Fibroblast of lung (primary cell): ENCODE measurements at regions not wholly inside any gene's neighbourhood (a gene's known extent, or its start where the extent isn't known, plus 50 kb on each side); places are given as distances from the start of the nearest gene placed in this dataset.

Experiments
- DNase-seq, 2 donors: peaks; one replicate each; pipeline versions ENCODE4 v3.0.0 to v3.0.0-alpha.2; 2010; ENCODE audit warnings: low read depth in 2 of 2
- H2AFZ ChIP-seq: 2 replicates; pipeline ENCODE4 v1.5.1; 2012; ENCODE audit warnings: low read length, control low read depth, inconsistent platforms
- H3K27ac ChIP-seq: 2 replicates; pipeline ENCODE4 v1.5.1; 2011; ENCODE audit warnings: low read length, control low read depth; ENCODE audit not compliant: insufficient read depth
- H3K27me3 ChIP-seq: 2 replicates; pipeline ENCODE4 v1.5.1; 2011; ENCODE audit warnings: mild to moderate bottlenecking, low read length; ENCODE audit not compliant: control insufficient read depth, insufficient read depth
- H3K36me3 ChIP-seq: 2 replicates; pipeline ENCODE4 v1.5.1; 2011; ENCODE audit warnings: low read length; ENCODE audit not compliant: control insufficient read depth, insufficient read depth
- H3K4me1 ChIP-seq: 2 replicates; pipeline ENCODE4 v1.5.1; 2011; ENCODE audit warnings: low read length; ENCODE audit not compliant: control insufficient read depth, insufficient read depth; ENCODE audit errors: extremely low read depth
- H3K4me2 ChIP-seq: 2 replicates; pipeline ENCODE4 v1.5.1; 2011; ENCODE audit warnings: low read length, control low read depth; ENCODE audit not compliant: insufficient read depth; ENCODE audit errors: extremely low read depth
- H3K4me3 ChIP-seq, 4 experiments: fragments of 200-600 bp in 1 of 4; sonication (generic) in 1 of 4; replicated peaks in 1 of 4; 2 replicates each; pipeline ENCODE4 v1.5.1; 2011 to 2016; ENCODE audit warnings: low read length in 4 of 4, low read depth in 3 of 4, mild to moderate bottlenecking in 3 of 4, control low read depth in 2 of 4, inconsistent platforms in 1 of 4, mixed read lengths in 1 of 4; ENCODE audit not compliant: insufficient read depth in 1 of 4; ENCODE audit errors: control extremely low read depth in 1 of 4
- H3K79me2 ChIP-seq: 2 replicates; pipeline ENCODE4 v1.5.1; 2012; ENCODE audit warnings: mild to moderate bottlenecking, low read length, inconsistent platforms; ENCODE audit not compliant: control insufficient read depth, insufficient read depth
- H3K9ac ChIP-seq: 2 replicates; pipeline ENCODE4 v1.5.1; 2011; ENCODE audit warnings: mild to moderate bottlenecking, low read length, control low read depth; ENCODE audit not compliant: insufficient read depth
- H3K9me3 ChIP-seq: 2 replicates; pipeline ENCODE4 v1.5.1; 2012; ENCODE audit warnings: low read depth, low read length; ENCODE audit not compliant: control insufficient read depth, insufficient read depth
- H4K20me1 ChIP-seq: 2 replicates; pipeline ENCODE4 v1.5.1; 2011; ENCODE audit warnings: low read length; ENCODE audit not compliant: control insufficient read depth, insufficient read depth; ENCODE audit errors: extremely low read depth
- EZH2 ChIP-seq: IDR thresholded peaks from 2 replicates; pipeline ENCODE4 v1.5.1; 2012; ENCODE audit warnings: low read length, control low read depth, mild to moderate bottlenecking; ENCODE audit errors: missing control alignments
- TF ChIP-seq, protein P1 (sequence below), 2 donors: IDR thresholded peaks in 1 of 2; conservative IDR thresholded peaks in 1 of 2; 1 replicate in 1 of 2; 2 replicates in 1 of 2; pipeline ENCODE4 v1.5.1; 2011 to 2012; ENCODE audit warnings: low read length in 2 of 2, control low read depth in 1 of 2, inconsistent platforms in 1 of 2, low read depth in 1 of 2, mild to moderate bottlenecking in 1 of 2

DNA sequence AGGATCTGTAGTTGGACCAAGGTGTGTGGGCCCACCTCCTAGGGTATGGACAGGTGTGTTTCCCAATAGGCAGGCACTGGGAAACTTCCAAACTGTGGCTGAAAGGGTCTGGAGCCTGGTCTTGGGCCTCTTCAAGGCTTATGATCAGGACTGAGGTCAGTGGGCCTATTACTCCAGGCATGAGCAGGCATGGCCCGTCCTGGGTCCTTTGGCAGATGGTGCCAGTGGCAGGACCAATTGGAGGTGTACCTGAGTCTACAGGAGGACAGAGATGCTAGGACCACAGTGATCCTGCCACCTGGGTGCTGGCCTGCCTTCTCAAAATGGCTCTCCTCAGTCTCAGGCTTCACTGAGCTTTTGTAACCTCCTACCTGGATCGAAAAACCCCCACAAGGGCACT is 95.4 kb downstream of the RAB18 start:
- Histone ChIP-seq H2AFZ (no peak overlapping the region), H3K36me3 (no peaks in the 10 kb centered on the region), H3K4me2 (no peak overlapping the region), H3K27ac (no peak overlapping the region), H3K9ac (no peak overlapping the region), H3K27me3 (no peaks in the 10 kb centered on the region), H3K9me3 (no peaks in the 10 kb centered on the region), H3K79me2 (no peaks in the 10 kb centered on the region), H4K20me1 (no peaks in the 10 kb centered on the region), H3K4me1 (no peaks in the 10 kb centered on the region), H3K4me3 (no peak overlapping the region)
- TF ChIP-seq, protein P1, sequence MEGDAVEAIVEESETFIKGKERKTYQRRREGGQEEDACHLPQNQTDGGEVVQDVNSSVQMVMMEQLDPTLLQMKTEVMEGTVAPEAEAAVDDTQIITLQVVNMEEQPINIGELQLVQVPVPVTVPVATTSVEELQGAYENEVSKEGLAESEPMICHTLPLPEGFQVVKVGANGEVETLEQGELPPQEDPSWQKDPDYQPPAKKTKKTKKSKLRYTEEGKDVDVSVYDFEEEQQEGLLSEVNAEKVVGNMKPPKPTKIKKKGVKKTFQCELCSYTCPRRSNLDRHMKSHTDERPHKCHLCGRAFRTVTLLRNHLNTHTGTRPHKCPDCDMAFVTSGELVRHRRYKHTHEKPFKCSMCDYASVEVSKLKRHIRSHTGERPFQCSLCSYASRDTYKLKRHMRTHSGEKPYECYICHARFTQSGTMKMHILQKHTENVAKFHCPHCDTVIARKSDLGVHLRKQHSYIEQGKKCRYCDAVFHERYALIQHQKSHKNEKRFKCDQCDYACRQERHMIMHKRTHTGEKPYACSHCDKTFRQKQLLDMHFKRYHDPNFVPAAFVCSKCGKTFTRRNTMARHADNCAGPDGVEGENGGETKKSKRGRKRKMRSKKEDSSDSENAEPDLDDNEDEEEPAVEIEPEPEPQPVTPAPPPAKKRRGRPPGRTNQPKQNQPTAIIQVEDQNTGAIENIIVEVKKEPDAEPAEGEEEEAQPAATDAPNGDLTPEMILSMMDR (conservative IDR thresholded peaks at IDR 0.05 in 1 of 2, IDR thresholded peaks at IDR 0.05 in 1 of 2; ENCODE audit: low read depth in 1 of 2, low read length in 2 of 2), result no peak
- TF ChIP-seq EZH2, result no peak
- no peak for DNase-seq

DNA sequence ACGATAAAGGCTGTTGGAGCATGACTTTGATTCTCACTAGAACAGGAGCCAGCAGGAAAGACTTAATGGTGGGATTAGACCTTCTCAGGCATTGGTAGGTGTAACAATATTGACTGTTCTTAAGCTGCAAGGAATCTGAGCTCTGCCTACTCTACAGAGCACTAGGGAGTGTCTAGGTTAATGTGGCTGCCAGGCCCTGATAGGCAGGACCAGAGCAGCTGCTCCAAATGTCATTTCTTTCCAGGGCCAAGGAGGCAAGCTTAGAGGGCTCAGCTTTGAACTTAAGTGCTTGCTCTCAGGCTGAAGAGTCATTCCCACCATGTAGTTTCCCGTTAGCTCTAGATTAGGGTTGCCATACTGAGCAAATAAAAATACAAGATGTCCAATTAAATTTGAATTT is 96.8 kb downstream of the RAB18 start:
- no peak overlapping the region for H2AFZ ChIP-seq
- TF ChIP-seq, protein P1 (conservative IDR thresholded peaks at IDR 0.05 in 1 of 2, IDR thresholded peaks at IDR 0.05 in 1 of 2; ENCODE audit: low read depth in 1 of 2, low read length in 2 of 2), result no peak
- TF ChIP-seq EZH2, result no peak

DNA sequence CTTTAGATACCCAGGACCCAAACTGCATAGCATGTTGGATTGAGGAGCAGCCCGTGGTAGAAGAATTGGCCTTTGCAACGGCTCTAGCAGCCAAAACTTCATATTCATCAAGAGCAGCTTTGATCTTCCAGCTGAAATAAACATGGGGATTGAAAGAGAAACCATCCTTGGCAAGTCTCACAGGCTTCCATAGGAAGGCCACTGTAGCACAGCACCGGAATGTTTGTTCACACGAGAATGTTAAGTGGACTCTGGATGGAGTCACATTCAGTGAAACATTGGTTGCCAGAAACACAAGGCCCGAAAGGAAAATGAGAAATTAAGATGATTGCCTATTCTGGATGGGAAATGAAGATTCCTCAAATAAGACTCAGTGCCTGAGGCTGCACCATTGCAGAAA is 97.4 kb downstream of the RAB18 start:
- no peak for TF ChIP-seq EZH2
- TF ChIP-seq, protein P1 (conservative IDR thresholded peaks at IDR 0.05 in 1 of 2, IDR thresholded peaks at IDR 0.05 in 1 of 2; ENCODE audit: low read depth in 1 of 2, low read length in 2 of 2), result no peak
- H3K9ac ChIP-seq, result no peak overlapping the region
- no peak overlapping the region for H3K4me2 ChIP-seq
- H3K36me3 ChIP-seq, result no peaks in the 10 kb centered on the region
- no peak overlapping the region for H3K27ac ChIP-seq
- H3K9me3 ChIP-seq, result no peaks in the 10 kb centered on the region
- no peaks in the 10 kb centered on the region for H4K20me1 ChIP-seq
- H3K4me1 ChIP-seq, result no peaks in the 10 kb centered on the region
- H2AFZ ChIP-seq, result peak overlapping the region; percentile 10
- no peak overlapping the region for H3K4me3 ChIP-seq
- no peaks in the 10 kb centered on the region for H3K79me2 ChIP-seq
- H3K27me3 ChIP-seq, result no peaks in the 10 kb centered on the region
- DNase-seq, result no peak

More for the DNA sequence above, 96.8 kb downstream of the RAB18 start:
- Histone ChIP-seq H3K4me3 (no peak overlapping the region), H3K27me3 (no peaks in the 10 kb centered on the region), H3K36me3 (no peaks in the 10 kb centered on the region), H3K79me2 (no peaks in the 10 kb centered on the region), H4K20me1 (no peaks in the 10 kb centered on the region), H3K4me1 (no peaks in the 10 kb centered on the region), H3K27ac (no peak overlapping the region), H3K4me2 (no peak overlapping the region), H3K9me3 (no peaks in the 10 kb centered on the region), H3K9ac (no peak overlapping the region)
- no peak for DNase-seq
